ENCODE measurements at regions not wholly inside any gene's neighbourhood (a gene's known extent, or its start where the extent isn't known, plus 50 kb on each side); places are given as distances from the start of the nearest gene placed in this dataset.
A peak's percentile ranks its signal among the peaks of the same experiment; 100 is the strongest.

DNA sequence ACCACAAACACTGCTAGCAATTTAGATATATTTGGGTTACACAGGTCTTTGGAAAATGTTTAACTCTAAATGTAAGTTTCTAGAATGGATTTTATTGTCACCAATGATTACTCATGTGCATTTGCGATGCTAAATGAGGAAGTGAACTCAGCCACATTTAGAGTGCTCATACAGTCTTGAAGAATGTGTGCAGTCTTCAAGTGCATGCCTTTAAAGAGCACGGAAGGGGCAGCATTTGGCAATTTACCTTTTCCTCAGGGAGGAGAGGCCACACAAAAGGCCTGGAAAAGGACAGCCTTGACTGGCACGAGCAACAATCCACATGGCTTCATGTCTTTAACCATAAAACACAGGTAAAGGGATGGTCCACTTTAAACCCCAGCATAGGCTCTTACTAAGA is 78.5 kb upstream of the STK17B start:
- peak overlapping the region; percentile 19 to 78 for H3K27ac ChIP-seq
- no peak for TF ChIP-seq CTCF (IDR thresholded peaks at IDR 0.05)
- H3K27me3 ChIP-seq = no peaks in the 10 kb centered on the region
- DNase-seq = no peak
- H3K36me3 ChIP-seq = no peaks in the 10 kb centered on the region
- no peak overlapping the region for H3K4me3 ChIP-seq
- no peaks in the 10 kb centered on the region for H3K9me3 ChIP-seq
- H3K4me1 ChIP-seq = peaks cover 0 to 50% (median 16%) of the 10 kb centered on the region in 4 donors
- intact Hi-C loops (cut with DNase I; ENCODE audit: low total_unique reads) = no loop called here

DNA sequence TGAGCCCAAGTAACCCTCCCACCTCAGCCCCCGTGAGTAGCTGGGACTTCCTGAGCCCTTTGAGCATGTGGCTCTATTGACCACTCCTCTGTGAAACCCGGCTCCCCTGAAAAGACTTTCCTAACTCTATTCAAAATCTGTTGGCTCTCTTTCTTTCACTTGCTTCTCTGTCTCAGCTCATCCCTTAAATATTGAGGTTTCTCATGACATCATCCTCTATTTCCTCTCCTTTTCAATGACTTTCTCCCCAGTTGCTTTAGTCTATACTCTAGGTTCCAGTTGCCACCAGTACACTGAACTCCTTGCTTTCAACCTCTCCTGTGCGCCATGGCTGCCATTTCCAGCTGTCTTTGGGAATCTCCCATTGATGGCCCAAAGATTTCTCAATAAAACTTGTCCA is 79.8 kb upstream of the STK17B start:
- no peaks in the 10 kb centered on the region for H3K36me3 ChIP-seq

GRCh38 chr2:196252408-196253115 is 81.2 kb upstream of the STK17B start:
- Histone ChIP-seq H3K9me3 (no peaks in the 10 kb centered on the region), H3K36me3 (no peaks in the 10 kb centered on the region), H3K4me3 (no peak overlapping the region), H3K4me1 (peaks cover 0 to 32% (median 14%) of the 10 kb centered on the region in 4 donors), H3K27me3 (no peaks in the 10 kb centered on the region), H3K27ac (no peak overlapping the region)
- TF ChIP-seq CTCF (IDR thresholded peaks at IDR 0.05) = no peak
- intact Hi-C loops (cut with DNase I; ENCODE audit: low total_unique reads) = no loop called here
- DNase-seq = no peak

More for the DNA sequence above, 79.8 kb upstream of the STK17B start:
- Histone ChIP-seq H3K9me3 (no peaks in the 10 kb centered on the region), H3K27me3 (no peaks in the 10 kb centered on the region), H3K4me1 (peaks cover 0 to 46% (median 16%) of the 10 kb centered on the region in 4 donors), H3K27ac (peak overlapping the region in 1 of 2 donors; percentile 78), H3K4me3 (no peak overlapping the region)
- no peak for DNase-seq
- no peak for TF ChIP-seq CTCF (IDR thresholded peaks at IDR 0.05)
- intact Hi-C loops (cut with DNase I; ENCODE audit: low total_unique reads) = no loop called here

DNA sequence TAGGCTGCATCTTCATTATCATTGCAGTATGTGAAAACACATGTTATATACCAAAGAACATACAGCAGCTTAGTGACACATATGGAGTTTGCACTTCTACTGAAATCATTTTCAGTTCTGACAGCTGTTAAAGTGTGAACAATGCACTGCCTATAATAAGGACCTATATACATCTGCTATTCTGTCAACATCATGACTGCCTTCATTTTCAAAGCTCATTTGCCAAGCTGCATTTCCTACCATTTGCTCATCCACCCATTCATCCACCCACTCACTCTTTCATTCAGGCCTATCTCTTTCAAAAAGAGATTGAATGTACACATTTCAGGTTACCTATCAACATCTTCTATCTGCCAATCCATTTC is 81.7 kb upstream of the STK17B start:
- no peak for TF ChIP-seq CTCF (IDR thresholded peaks at IDR 0.05)
- H3K27ac ChIP-seq = no peak overlapping the region
- H3K36me3 ChIP-seq = no peaks in the 10 kb centered on the region
- H3K27me3 ChIP-seq = no peaks in the 10 kb centered on the region
- intact Hi-C loops (cut with DNase I; ENCODE audit: low total_unique reads) = no loop called here
- H3K4me1 ChIP-seq = peaks cover 0 to 27% (median 10%) of the 10 kb centered on the region in 4 donors
- no peak for DNase-seq
- H3K9me3 ChIP-seq = no peaks in the 10 kb centered on the region
- no peak overlapping the region for H3K4me3 ChIP-seq

- H3K4me3 ChIP-seq = no peak overlapping the region
- no peaks in the 10 kb centered on the region for H3K4me1 ChIP-seq
- no peak overlapping the region for H3K27ac ChIP-seq
- no peak for TF ChIP-seq CTCF (IDR thresholded peaks at IDR 0.05)
- H3K27me3 ChIP-seq = no peaks in the 10 kb centered on the region
- H3K36me3 ChIP-seq = no peaks in the 10 kb centered on the region
- intact Hi-C loops (cut with DNase I; ENCODE audit: low total_unique reads) = no loop called here
- no peaks in the 10 kb centered on the region for H3K9me3 ChIP-seq
- DNase-seq = no peak
These were observed 85.2 kb upstream of the STK17B start for GRCh38 chr2:196256585-196256984.

GRCh38 chr2:196257086-196257485 is 85.7 kb upstream of the STK17B start:
- Histone ChIP-seq H3K9me3 (no peaks in the 10 kb centered on the region), H3K27ac (no peak overlapping the region), H3K36me3 (no peaks in the 10 kb centered on the region), H3K4me1 (no peaks in the 10 kb centered on the region), H3K4me3 (no peak overlapping the region), H3K27me3 (no peaks in the 10 kb centered on the region)
- no peak for DNase-seq
- intact Hi-C loops (cut with DNase I; ENCODE audit: low total_unique reads) = no loop called here
- TF ChIP-seq CTCF (IDR thresholded peaks at IDR 0.05) = no peak

Data from tibial artery (tissue), 4 donors.